D721Med (cell line): ENCODE measurements at regions not wholly inside any gene's neighbourhood (a gene's known extent, or its start where the extent isn't known, plus 50 kb on each side); places are given as distances from the start of the nearest gene placed in this dataset.

Experiments
- DNase-seq: peaks from one replicate; pipeline ENCODE4 v3.0.0; 2011; ENCODE audit warnings: low spot score; ENCODE audit not compliant: insufficient read length
- FAIRE-seq: peaks from 2 replicates; lab custom pipeline; 2011; peaks lifted over from hg19 to GRCh38; lab: Jason Lieb, UNC
- TF ChIP-seq, protein P1 (sequence below): IDR thresholded peaks from 2 replicates; pipeline ENCODE4 v1.5.1; 2012; ENCODE audit warnings: mild to moderate bottlenecking, control low read depth; ENCODE audit not compliant: insufficient read depth; ENCODE audit errors: missing control alignments

DNA sequence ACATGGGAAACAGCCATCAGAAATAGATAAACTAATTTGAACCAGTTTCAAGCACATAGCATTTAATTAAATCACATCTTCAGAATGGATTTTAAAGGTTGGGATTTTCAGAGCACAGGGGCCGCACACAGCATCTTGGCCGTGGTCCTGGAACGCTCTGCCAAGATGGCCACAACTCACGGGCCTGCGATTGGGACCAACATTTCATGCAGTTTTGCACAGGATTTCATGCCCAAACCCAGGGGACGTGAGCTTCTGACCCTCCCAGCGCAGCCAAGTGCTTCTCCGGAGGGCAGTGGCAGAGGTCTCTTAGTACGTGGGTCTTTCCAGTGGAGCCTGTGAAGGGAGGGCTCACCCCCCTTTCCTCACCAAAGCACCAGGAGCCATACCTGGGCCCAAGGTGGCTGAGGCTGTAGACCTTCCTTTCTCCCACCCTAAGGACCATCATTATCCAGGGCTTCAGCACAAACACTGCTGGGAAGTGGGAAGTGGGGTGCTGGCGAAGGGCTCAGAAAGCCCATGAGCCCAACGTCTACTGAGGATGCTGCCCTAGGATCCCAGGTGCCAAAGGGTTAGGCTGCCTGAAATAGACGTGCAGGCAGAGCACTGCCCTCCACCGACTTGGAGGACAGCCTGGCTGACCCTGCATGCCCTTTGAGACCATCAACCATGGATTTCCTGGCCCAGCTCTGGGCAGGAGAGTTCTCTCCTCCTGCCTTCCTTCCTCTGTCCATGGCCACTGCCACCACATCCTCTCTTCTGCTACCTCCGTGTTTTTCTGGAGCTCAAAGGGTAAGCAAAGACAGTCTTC, 611.2 kb upstream of the MGMT start:
- FAIRE-seq, result no peak
- DNase-seq, result no peak
- TF ChIP-seq, protein P1, sequence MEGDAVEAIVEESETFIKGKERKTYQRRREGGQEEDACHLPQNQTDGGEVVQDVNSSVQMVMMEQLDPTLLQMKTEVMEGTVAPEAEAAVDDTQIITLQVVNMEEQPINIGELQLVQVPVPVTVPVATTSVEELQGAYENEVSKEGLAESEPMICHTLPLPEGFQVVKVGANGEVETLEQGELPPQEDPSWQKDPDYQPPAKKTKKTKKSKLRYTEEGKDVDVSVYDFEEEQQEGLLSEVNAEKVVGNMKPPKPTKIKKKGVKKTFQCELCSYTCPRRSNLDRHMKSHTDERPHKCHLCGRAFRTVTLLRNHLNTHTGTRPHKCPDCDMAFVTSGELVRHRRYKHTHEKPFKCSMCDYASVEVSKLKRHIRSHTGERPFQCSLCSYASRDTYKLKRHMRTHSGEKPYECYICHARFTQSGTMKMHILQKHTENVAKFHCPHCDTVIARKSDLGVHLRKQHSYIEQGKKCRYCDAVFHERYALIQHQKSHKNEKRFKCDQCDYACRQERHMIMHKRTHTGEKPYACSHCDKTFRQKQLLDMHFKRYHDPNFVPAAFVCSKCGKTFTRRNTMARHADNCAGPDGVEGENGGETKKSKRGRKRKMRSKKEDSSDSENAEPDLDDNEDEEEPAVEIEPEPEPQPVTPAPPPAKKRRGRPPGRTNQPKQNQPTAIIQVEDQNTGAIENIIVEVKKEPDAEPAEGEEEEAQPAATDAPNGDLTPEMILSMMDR, result no peak

DNA sequence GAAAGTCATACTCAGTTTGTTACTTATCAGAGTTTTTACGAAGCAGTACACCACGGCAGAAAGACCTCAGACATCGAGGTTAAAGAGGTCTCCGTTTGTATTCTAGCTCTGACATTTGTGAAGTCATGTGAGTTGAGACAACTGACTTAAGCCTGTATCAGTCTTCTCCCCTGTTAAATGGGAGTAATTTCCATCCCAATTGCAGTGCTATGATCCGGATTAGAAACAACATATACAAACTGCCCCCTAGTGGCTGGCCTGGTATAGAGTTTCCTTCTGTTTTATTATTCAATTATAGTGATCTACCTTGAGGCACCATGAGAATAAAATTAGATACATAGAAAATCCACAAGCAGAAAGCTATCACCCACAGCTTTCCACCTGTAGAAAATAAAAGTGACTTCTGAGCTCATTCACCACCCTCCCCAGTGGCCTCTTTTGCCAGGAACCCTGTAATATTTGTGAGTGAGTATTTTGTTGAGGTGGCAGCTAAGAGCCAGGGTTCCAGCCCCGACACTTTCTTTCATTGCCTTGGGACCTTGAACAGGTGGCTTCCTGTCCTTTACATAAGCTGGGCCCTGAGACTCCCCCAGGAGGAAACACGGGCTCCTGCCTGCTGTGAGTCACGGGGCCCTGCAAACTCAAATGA, 607.2 kb upstream of the MGMT start:
- FAIRE-seq, result no peak
- TF ChIP-seq, protein P1, result peak; percentile 62
- no peak for DNase-seq

DNA sequence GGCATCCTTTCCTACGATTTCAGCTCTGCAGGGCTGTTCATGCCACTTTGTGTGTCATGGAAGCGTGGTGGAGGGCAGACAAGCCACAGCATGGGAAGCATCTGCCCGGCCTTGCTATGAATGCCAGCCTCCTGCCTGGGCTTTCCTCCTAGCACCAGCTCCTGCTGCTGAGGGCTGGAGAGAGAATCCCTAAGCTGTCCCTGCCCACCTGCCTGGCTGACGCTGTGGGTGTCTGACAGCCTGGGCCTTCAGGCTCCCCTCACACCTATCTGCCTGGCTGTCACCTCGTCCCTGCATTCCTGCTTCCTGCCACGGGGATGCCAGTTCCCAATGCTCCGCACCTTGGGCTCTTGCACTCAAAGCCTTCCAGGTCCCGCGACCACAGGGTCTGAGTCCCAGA, 606.5 kb upstream of the MGMT start:
- FAIRE-seq, result no peak

DNA sequence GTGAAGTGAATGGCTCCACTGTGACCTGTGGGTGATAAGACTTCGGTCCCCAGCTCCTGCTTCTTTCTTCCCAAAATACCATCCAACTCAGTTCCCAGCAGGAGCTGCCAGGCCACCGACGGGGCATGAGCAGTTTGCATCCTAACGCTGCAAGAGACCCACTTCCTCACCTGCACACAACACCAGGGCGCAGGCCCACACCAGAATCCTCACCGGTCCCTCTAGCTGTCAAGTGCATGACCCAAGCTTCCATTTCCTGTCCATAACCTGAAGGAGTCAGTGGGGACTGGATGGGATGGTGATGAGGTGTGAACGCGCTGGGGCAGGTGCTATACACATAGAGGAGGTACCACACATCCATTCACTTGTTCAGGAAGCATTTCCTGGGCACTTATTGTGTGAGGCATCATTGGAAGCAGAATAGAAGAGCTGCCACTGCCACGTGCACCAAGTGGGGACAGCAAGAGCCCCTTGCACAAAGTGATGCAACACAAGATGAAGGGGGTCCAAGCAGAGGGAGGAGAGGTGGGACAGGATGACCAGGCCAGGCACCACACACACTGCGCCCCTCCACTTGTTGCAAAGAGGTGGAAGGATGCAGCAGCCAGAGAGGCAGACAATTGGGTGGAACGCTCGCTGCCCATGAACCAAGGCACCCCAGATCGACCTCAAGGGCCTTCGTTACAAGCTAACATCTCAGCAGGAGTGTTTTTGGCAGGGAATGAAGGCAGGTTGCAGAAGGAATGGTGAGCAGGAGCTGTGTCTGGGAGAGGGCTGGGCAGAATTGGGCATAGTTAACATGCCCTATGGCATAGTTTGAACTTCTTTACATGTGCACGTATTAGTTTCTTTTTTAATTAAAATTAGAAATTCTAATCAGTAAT, 605.8 kb upstream of the MGMT start:
- DNase-seq (no peak), FAIRE-seq (no peak)
- TF ChIP-seq, protein P1, result no peak

More for the DNA sequence above, 606.5 kb upstream of the MGMT start:
- no peak for DNase-seq
- TF ChIP-seq, protein P1, result no peak

DNA sequence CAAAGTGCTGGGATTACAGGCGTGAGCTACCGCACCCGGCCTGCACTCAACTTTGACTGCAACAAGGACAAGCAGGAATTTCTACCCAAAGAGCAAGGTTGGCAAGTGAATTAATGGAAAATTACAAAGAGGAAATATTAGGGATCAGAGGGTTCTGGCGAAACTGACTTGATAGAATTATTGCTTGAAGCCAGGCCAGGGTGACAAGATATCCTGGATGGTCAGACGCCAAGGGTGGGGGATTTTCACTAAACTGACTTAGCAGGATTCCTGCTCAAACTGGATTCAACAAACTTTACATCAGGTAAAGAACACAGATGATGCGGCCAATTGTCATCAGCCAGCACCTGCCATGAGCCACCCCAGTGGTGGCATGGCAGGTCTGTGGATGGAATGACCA, 603.6 kb upstream of the MGMT start:
- FAIRE-seq (no peak), DNase-seq (no peak)
- TF ChIP-seq, protein P1, result no peak

DNA sequence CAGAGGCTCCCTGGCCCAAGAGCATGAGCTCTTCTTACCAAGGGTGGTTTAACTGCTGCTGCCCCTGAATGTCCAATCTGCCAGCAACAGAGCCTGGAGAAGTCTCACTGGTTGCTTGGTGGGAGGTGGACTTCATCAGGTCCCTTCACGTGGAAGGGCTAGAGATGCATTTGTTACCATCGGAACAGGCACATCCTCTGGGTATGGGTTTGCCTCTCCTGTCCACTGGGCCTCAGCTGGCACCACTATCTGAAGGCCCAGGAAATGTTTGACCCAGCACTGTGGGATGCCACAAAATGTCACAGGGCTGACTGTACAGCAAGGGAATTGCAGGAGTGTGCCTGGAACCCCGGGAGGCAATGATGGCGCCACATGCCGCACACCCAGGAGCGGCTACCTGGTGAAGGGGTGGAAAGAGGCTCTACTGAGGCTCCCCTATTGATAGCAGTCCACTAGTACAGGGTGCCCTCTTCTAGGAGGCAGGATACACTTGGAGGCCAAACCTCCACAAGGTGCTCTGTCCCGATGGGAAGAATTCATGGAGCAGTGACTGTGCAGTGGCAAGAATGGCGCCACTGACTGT, 603.1 kb upstream of the MGMT start:
- DNase-seq, result no peak
- FAIRE-seq, result no peak
- TF ChIP-seq, protein P1, result no peak
